H1 (cell line): ENCODE measurements at regions not wholly inside any gene's neighbourhood (a gene's known extent, or its start where the extent isn't known, plus 50 kb on each side); places are given as distances from the start of the nearest gene placed in this dataset.

Experiments used
- CTCF ChIA-PET: fragments of 300-600 bp; sonication (Branson Sonifier 250); formaldehyde crosslinking; loops from one replicate; lab custom pipeline; 2021; ENCODE audit not compliant: partially characterized antibody; lab: Charles Lee
- POLR2A ChIA-PET: fragments of 300-600 bp; sonication (Branson Sonifier 250); formaldehyde crosslinking; loops from one replicate; lab custom pipeline; 2021; ENCODE audit warnings: inconsistent platforms; ENCODE audit not compliant: partially characterized antibody; lab: Charles Lee
- DNase-seq, 2 experiments: peaks; one replicate each; pipeline versions ENCODE4 v3.0.0 to v3.0.0-alpha.2; 2010 to 2022; ENCODE audit warnings: low spot score in 2 of 2, low read depth in 1 of 2, mixed read lengths in 1 of 2
- FAIRE-seq: peaks from 2 replicates; lab custom pipeline; 2011; peaks lifted over from hg19 to GRCh38; lab: Jason Lieb, UNC
- H2AFZ ChIP-seq: 2 replicates; pipeline ENCODE4 v1.8.1; 2012; ENCODE audit warnings: low read length, inconsistent platforms
- H2AK5ac ChIP-seq: 2 replicates; pipeline ENCODE4 v1.6.1; 2013; ENCODE audit warnings: low read depth, low read length
- H2BK120ac ChIP-seq: replicated peaks from 2 replicates; pipeline ENCODE3; 2013; ENCODE audit warnings: low read depth, low read length, inconsistent platforms
- H2BK12ac ChIP-seq: 2 replicates; pipeline ENCODE4 v1.6.1; 2013; ENCODE audit warnings: low read depth, low read length
- H2BK15ac ChIP-seq: 2 replicates; pipeline ENCODE4 v1.6.1; 2013; ENCODE audit warnings: low read length
- H2BK20ac ChIP-seq: 2 replicates; pipeline ENCODE4 v1.6.1; 2013; ENCODE audit warnings: low read length
- H2BK5ac ChIP-seq: 2 replicates; pipeline ENCODE4 v1.6.1; 2013; ENCODE audit warnings: low read depth, low read length
- H3K14ac ChIP-seq: 2 replicates; pipeline ENCODE4 v1.6.1; 2013; ENCODE audit warnings: inconsistent platforms; ENCODE audit not compliant: insufficient read length
- H3K18ac ChIP-seq: 2 replicates; pipeline ENCODE4 v1.6.1; 2013; ENCODE audit warnings: low read length; ENCODE audit errors: extremely low read depth
- H3K23ac ChIP-seq: 2 replicates; pipeline ENCODE4 v1.6.1; 2013; ENCODE audit warnings: inconsistent platforms; ENCODE audit not compliant: insufficient read length
- H3K23me2 ChIP-seq: 2 replicates; pipeline ENCODE4 v1.6.1; 2013; ENCODE audit warnings: low read depth, low read length
- H3K27ac ChIP-seq: 2 replicates; pipeline ENCODE4 v1.6.1; 2011; ENCODE audit warnings: low read depth, low read length, inconsistent platforms
- H3K27me3 ChIP-seq, 4 experiments: replicated peaks in 1 of 4; 1 replicate in 1 of 4; 2 replicates in 3 of 4; pipeline versions ENCODE4 v1.6.1 to v1.8.1; 2011 to 2013; ENCODE audit warnings: low read length in 3 of 4, mild to moderate bottlenecking in 3 of 4, inconsistent platforms in 2 of 4, mixed read lengths in 2 of 4, moderate library complexity in 1 of 4; ENCODE audit not compliant: control insufficient read depth in 3 of 4, insufficient read depth in 3 of 4; ENCODE audit errors: extremely low read depth in 1 of 4
- H3K36me3 ChIP-seq, 4 experiments: 2 replicates each; pipeline versions ENCODE4 v1.6.1 to v1.8.1; 2011 to 2013; ENCODE audit warnings: mild to moderate bottlenecking in 4 of 4, low read length in 3 of 4, moderate library complexity in 2 of 4, control low read depth in 1 of 4, inconsistent platforms in 1 of 4; ENCODE audit not compliant: insufficient read depth in 4 of 4, control insufficient read depth in 2 of 4
- H3K4ac ChIP-seq: replicated peaks from 2 replicates; pipeline ENCODE3; 2013; ENCODE audit warnings: low read length, low read depth, mixed read lengths, inconsistent platforms; ENCODE audit not compliant: insufficient read length
- H3K4me1 ChIP-seq, 4 experiments: replicated peaks in 1 of 4; 1 replicate in 1 of 4; 2 replicates in 3 of 4; pipeline versions ENCODE4 v1.6.1 to v1.8.1; 2011 to 2013; ENCODE audit warnings: low read length in 3 of 4, inconsistent platforms in 2 of 4, mixed read lengths in 1 of 4; ENCODE audit not compliant: insufficient read depth in 4 of 4, control insufficient read depth in 3 of 4
- H3K4me2 ChIP-seq, 2 experiments: 2 replicates each; pipeline versions ENCODE4 v1.6.1 to v1.8.1; 2011 to 2013; ENCODE audit warnings: low read depth in 2 of 2, low read length in 2 of 2, control low read depth in 1 of 2, inconsistent platforms in 1 of 2, mild to moderate bottlenecking in 1 of 2; ENCODE audit not compliant: insufficient read depth in 1 of 2
- H3K4me3 ChIP-seq, 4 experiments: fragments of 200-600, 300-600 bp in 1 of 4; sonication (generic), shearing (Covaris generic), sonication (Bioruptor Twin) in 1 of 4; 2 replicates each; pipeline versions ENCODE4 v1.5.1 to v1.8.1; 2011 to 2016; ENCODE audit warnings: low read length in 4 of 4, low read depth in 3 of 4, control low read depth in 2 of 4, inconsistent platforms in 2 of 4, mild to moderate bottlenecking in 2 of 4, mixed read lengths in 1 of 4, moderate library complexity in 1 of 4; ENCODE audit not compliant: insufficient read depth in 2 of 4; ENCODE audit errors: extremely low read depth in 1 of 4
- H3K56ac ChIP-seq: replicated peaks from 2 replicates; pipeline ENCODE3; 2013; ENCODE audit warnings: low read depth, mild to moderate bottlenecking, mixed read lengths, low read length, inconsistent platforms; ENCODE audit not compliant: insufficient read length
- H3K79me1 ChIP-seq: 2 replicates; pipeline ENCODE4 v1.6.1; 2013; ENCODE audit warnings: low read depth, low read length, control low read depth
- H3K79me2 ChIP-seq, 2 experiments: 2 replicates each; pipeline versions ENCODE4 v1.6.1 to v1.8.1; 2012 to 2013; ENCODE audit warnings: low read length in 2 of 2, mild to moderate bottlenecking in 2 of 2, inconsistent platforms in 1 of 2; ENCODE audit not compliant: insufficient read depth in 2 of 2, control insufficient read depth in 1 of 2
- H3K9ac ChIP-seq, 4 experiments: replicated peaks in 1 of 4; 1 replicate in 1 of 4; 2 replicates in 3 of 4; pipeline versions ENCODE4 v1.6.1 to v1.8.1; 2011 to 2013; ENCODE audit warnings: low read depth in 3 of 4, low read length in 3 of 4, control low read depth in 2 of 4, mild to moderate bottlenecking in 2 of 4, moderate library complexity in 2 of 4, inconsistent platforms in 1 of 4; ENCODE audit errors: extremely low read depth in 1 of 4
- H3K9me3 ChIP-seq, 2 experiments: 2 replicates each; pipeline versions ENCODE4 v1.6.1 to v1.8.1; 2012 to 2013; ENCODE audit warnings: mild to moderate bottlenecking in 2 of 2, moderate library complexity in 2 of 2, control low read depth in 1 of 2, inconsistent platforms in 1 of 2, low read depth in 1 of 2, low read length in 1 of 2, mixed read lengths in 1 of 2; ENCODE audit not compliant: insufficient read depth in 2 of 2
- H4K20me1 ChIP-seq, 2 experiments: replicated peaks in 1 of 2; 2 replicates each; pipeline versions ENCODE3 to v1.8.1; 2011 to 2013; ENCODE audit warnings: inconsistent platforms in 2 of 2, low read length in 2 of 2, mild to moderate bottlenecking in 1 of 2; ENCODE audit not compliant: insufficient read depth in 2 of 2, control insufficient read depth in 1 of 2
- H4K5ac ChIP-seq: 2 replicates; pipeline ENCODE4 v1.6.1; 2013; ENCODE audit warnings: low read length, low read depth, mixed read lengths, inconsistent platforms; ENCODE audit not compliant: insufficient read length
- H4K8ac ChIP-seq: 2 replicates; pipeline ENCODE4 v1.8.0; 2013; ENCODE audit warnings: mild to moderate bottlenecking, moderate library complexity, low read length, inconsistent platforms; ENCODE audit not compliant: insufficient read depth; ENCODE audit errors: extremely low read depth
- H4K91ac ChIP-seq: replicated peaks from 2 replicates; pipeline ENCODE3; 2013; ENCODE audit warnings: low read length, mixed read lengths, inconsistent platforms; ENCODE audit not compliant: insufficient read length
- POLR2AphosphoS5 ChIP-seq: IDR thresholded peaks from 2 replicates; pipeline ENCODE4 v1.6.1; 2011; ENCODE audit warnings: low read depth, low read length
- WGBS, 2 experiments: shearing (Covaris generic) in 1 of 2; methylation state at CpG; one replicate each; pipeline versions ENCODE4 v1.1.6 to v1.1.7; 2013 to 2015; ENCODE audit warnings: low lambda C conversion rate in 2 of 2, mixed read lengths in 2 of 2, inconsistent platforms in 1 of 2, low coverage in 1 of 2, missing lambda C conversion rate in 1 of 2; ENCODE audit not compliant: insufficient replicate concordance in 2 of 2, insufficient coverage in 1 of 2, insufficient read length in 1 of 2; ENCODE audit errors: extremely low coverage in 1 of 2, missing lambda C conversion rate in 1 of 2; 5-methylcytosine and 5-hydroxymethylcytosine counted together

DNA sequence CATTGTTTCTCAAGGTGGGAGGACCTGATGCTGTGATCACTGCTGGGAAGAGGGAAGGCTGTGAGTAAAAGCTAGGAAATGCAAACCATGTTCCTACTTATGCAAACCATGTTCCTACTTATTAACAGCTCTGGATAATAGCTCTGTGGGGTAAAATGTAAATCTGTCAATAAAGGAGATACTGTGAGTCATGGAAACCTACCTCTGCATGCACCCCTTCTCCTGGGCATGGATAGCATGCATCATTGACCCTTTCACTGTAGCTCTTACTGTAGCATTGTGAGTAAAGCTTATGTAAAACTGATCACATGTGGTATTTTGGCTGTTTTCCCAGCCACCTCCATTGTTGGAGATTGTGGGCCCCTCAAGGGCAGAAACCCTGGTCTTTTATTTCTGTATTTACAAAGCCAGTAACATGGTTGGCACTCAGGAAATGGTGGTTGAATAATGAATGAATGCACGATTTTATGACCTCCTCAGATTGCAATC lies 253.7 kb downstream of the GRIN2B start:
- Histone ChIP-seq H3K4me1 (peaks cover 0 to 17% (median 5%) of the 10 kb centered on the region in 4 experiments; a peak in 4 of 7 replicates), H3K14ac (no peak overlapping the region), H3K9ac (no peak overlapping the region), H3K4me2 (peak overlapping the region in 1 of 2 experiments; percentile 53; a peak in 3 of 4 replicates), H3K23ac (no peak overlapping the region), H2BK5ac (no peak overlapping the region), H3K23me2 (no peaks in the 10 kb centered on the region; the same call in 1 of the 2 replicates), H4K5ac (no peak overlapping the region), H3K4ac (no peak overlapping the region), H2BK15ac (no peak overlapping the region), H3K9me3 (no peaks in the 10 kb centered on the region), H2BK12ac (no peak overlapping the region), H2BK120ac (no peak overlapping the region), H3K18ac (no peak overlapping the region), H2BK20ac (no peak overlapping the region), H3K56ac (no peak overlapping the region), H4K8ac (no peak overlapping the region), H3K79me1 (no peaks in the 10 kb centered on the region), H2AFZ (no peak overlapping the region), H3K27me3 (peaks cover 6 to 37% (median 17%) of the 10 kb centered on the region in 4 experiments), H3K36me3 (no peaks in the 10 kb centered on the region), H4K91ac (no peak overlapping the region), H3K27ac (no peak overlapping the region), H3K79me2 (no peaks in the 10 kb centered on the region), H3K4me3 (peak overlapping the region in 1 of 4 experiments; percentile 42; a peak in 2 of 8 replicates), H4K20me1 (no peaks in the 10 kb centered on the region), H2AK5ac (no peak overlapping the region)
- peak; percentile 84 for FAIRE-seq
- WGBS, 2 experiments, result 15% methylated on average over 1 of the region's 1 CpG; no CpG with 5 or more reads in 1 of the 2 experiments
- ChIA-PET CTCF (interaction anchor here (0.6 to 1.2 kb wide), 6 partner anchors 15 to 1759 kb away, joined by 3 to 4 read pairs (median 3); no protein-coding TSS in a partner anchor), POLR2A (interaction anchor here (0.5 kb wide), 1 partner anchor 405 kb away, joined by 3 read pairs; no protein-coding TSS in a partner anchor)
- no peak for DNase-seq
- TF ChIP-seq POLR2AphosphoS5, result peak; percentile 40; the same call in 1 of the 2 replicates
